Endothelial cell (in vitro differentiated cells): ENCODE measurements at regions not wholly inside any gene's neighbourhood (a gene's known extent, or its start where the extent isn't known, plus 50 kb on each side); places are given as distances from the start of the nearest gene placed in this dataset.

Source experiments
- DNase-seq: peaks from one replicate; pipeline ENCODE4 v3.0.0; 2021; ENCODE audit warnings: low spot score
- H3K27ac Mint-ChIP-seq: one replicate; pipeline ENCODE4 v1.8.0; 2021; ENCODE audit warnings: mixed read lengths, inconsistent platforms; ENCODE audit not compliant: unreplicated experiment
- H3K27me3 Mint-ChIP-seq: one replicate; pipeline ENCODE4 v1.8.0; 2021; ENCODE audit warnings: mild to moderate bottlenecking, moderate library complexity, mixed read lengths, inconsistent platforms; ENCODE audit not compliant: unreplicated experiment
- H3K36me3 Mint-ChIP-seq: one replicate; pipeline ENCODE4 v1.8.0; 2021; ENCODE audit warnings: mild to moderate bottlenecking, low read depth, mixed read lengths, inconsistent platforms; ENCODE audit not compliant: unreplicated experiment
- H3K4me1 Mint-ChIP-seq: one replicate; pipeline ENCODE4 v1.8.0; 2021; ENCODE audit warnings: mild to moderate bottlenecking, mixed read lengths, inconsistent platforms; ENCODE audit not compliant: unreplicated experiment
- H3K4me3 Mint-ChIP-seq: one replicate; pipeline ENCODE4 v1.8.0; 2021; ENCODE audit warnings: mild to moderate bottlenecking, mixed read lengths, inconsistent platforms; ENCODE audit not compliant: unreplicated experiment
- H3K9me3 Mint-ChIP-seq: one replicate; pipeline ENCODE4 v1.8.0; 2021; ENCODE audit warnings: mixed read lengths, inconsistent platforms; ENCODE audit not compliant: unreplicated experiment
- TF ChIP-seq, protein P1 (sequence below): fragments of 200-600 bp; sonication (generic); IDR thresholded peaks from one replicate; pipeline ENCODE4 v1.5.0; 2021; ENCODE audit warnings: antibody characterized with exemption; ENCODE audit not compliant: unreplicated experiment

DNA sequence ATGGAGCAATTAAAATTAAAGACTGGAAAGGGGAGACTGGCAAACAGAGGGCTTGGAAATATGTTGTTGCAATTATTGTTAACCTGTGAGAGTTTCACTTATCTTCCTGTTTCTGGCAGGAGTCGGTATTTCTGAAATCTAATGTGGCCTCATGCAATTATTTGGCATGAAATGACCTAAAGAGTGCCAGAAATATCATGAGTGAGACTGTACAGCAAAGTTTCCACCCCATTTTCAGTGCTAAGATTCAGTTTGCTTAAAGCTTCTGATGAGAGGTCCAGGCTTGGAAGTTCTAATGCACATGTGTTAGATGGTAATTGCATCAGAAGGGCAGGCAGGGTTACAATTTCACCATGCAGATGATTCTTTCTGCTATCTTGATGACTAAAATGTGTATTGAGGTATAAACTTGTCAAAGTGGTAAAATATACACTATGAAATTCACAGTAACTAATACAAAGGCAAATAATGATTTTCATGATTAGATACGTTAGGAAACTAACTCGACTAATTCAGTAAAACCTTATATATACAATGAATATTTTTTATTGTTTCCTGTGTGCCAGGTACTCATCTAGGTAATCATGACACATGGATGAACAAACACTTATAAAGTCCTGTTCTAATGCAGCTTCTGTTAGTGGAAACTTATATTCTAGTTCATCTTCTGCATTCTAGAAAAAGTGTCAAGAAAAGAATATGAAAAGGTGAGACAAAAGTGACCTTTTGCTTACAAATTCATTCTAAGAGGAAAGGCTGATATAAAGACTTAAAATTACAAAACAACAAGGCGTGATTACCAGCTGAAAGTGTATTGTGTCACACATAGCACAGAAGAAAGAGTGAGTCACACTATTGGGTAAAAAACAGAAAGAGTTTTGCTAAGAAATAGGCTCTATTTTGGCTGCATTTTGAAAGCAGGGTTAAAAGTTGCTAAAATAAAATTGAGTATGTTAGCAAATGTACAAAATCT, 533.4 kb upstream of the SEMA3D start:
- DNase-seq = no peak
- no peaks in the 10 kb centered on the region for H3K36me3 Mint-ChIP-seq
- H3K4me1 Mint-ChIP-seq = no peaks in the 10 kb centered on the region
- TF ChIP-seq, protein P1, sequence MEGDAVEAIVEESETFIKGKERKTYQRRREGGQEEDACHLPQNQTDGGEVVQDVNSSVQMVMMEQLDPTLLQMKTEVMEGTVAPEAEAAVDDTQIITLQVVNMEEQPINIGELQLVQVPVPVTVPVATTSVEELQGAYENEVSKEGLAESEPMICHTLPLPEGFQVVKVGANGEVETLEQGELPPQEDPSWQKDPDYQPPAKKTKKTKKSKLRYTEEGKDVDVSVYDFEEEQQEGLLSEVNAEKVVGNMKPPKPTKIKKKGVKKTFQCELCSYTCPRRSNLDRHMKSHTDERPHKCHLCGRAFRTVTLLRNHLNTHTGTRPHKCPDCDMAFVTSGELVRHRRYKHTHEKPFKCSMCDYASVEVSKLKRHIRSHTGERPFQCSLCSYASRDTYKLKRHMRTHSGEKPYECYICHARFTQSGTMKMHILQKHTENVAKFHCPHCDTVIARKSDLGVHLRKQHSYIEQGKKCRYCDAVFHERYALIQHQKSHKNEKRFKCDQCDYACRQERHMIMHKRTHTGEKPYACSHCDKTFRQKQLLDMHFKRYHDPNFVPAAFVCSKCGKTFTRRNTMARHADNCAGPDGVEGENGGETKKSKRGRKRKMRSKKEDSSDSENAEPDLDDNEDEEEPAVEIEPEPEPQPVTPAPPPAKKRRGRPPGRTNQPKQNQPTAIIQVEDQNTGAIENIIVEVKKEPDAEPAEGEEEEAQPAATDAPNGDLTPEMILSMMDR = no peak
- H3K27me3 Mint-ChIP-seq = peaks cover 2% of the 10 kb centered on the region
- H3K9me3 Mint-ChIP-seq = no peaks in the 10 kb centered on the region
- H3K27ac Mint-ChIP-seq = no peak overlapping the region
- no peak overlapping the region for H3K4me3 Mint-ChIP-seq

DNA sequence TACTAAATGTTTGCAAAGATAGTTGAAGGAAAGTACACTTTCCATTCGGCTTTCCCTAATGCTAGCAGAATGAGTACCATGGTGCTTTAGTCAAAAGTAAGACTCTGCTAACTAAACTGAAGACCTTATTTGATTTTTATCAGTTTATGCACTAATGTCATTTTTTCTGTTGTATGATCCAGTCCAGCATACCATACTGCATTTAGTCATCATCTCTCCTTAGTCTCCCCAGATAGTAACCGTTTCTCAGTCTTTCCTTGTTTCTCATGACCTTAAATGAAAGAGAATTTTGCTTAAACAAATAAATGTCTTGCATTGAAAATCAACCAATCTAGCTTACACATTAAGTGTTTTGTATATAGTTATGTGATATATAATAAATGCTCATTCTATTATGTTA, 529.5 kb upstream of the SEMA3D start:
- DNase-seq = no peak
- Mint-ChIP-seq H3K27ac (no peak overlapping the region), H3K9me3 (no peaks in the 10 kb centered on the region), H3K4me3 (no peak overlapping the region), H3K4me1 (no peaks in the 10 kb centered on the region), H3K36me3 (no peaks in the 10 kb centered on the region), H3K27me3 (peaks cover 2% of the 10 kb centered on the region)
- TF ChIP-seq, protein P1 = no peak

DNA sequence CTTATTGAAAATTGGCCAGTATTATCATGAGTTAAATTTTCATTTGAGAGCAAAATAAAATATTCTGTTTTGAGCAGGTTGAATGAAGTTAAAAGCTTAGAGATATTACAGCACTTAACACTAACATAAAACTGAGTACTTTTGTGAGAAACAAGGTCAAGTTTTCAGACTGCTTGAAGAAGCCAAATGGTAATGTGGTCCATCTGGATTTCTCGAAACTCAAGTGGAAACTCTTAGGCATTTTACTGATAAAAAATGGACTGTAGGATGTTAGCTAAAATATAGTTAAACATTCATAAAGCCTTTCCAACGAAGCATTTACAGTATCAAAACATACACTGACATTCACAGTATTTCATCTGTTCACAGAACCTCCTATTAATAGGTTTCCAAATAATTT, 528.1 kb upstream of the SEMA3D start:
- Mint-ChIP-seq H3K9me3 (no peaks in the 10 kb centered on the region), H3K4me1 (no peaks in the 10 kb centered on the region), H3K4me3 (no peak overlapping the region), H3K27ac (no peak overlapping the region), H3K36me3 (no peaks in the 10 kb centered on the region), H3K27me3 (peaks cover 2% of the 10 kb centered on the region)
- TF ChIP-seq, protein P1 = no peak
- DNase-seq = no peak

DNA sequence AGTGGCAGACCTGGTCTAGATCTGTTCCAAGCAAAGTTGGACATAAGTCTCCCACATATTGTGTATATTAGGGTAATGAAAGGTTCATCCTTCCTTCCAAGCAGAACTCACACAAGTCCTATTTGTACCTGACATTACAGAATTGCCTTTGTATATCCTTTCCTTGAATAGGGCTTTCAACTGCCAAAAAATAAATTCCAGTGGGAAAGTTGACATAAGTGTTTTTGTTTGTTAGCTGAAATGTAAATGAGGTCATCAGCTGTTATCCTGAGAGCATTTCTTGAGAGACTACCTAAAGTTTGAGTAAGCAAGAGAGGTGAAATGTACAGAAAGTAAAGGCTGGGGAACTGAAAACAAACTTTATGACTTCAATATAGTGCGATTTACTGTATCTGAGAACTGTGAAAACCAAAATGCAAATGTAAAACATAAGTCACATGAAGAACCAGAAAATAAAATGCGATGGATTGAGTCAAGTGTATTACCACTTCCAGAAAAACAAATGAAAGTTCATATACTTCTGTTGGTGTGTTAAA, 527.3 kb upstream of the SEMA3D start:
- no peaks in the 10 kb centered on the region for H3K9me3 Mint-ChIP-seq
- H3K36me3 Mint-ChIP-seq = no peaks in the 10 kb centered on the region
- H3K27ac Mint-ChIP-seq = no peak overlapping the region
- TF ChIP-seq, protein P1 = no peak
- no peak for DNase-seq
- peaks cover 2% of the 10 kb centered on the region for H3K27me3 Mint-ChIP-seq
- H3K4me1 Mint-ChIP-seq = no peaks in the 10 kb centered on the region
- no peak overlapping the region for H3K4me3 Mint-ChIP-seq

DNA sequence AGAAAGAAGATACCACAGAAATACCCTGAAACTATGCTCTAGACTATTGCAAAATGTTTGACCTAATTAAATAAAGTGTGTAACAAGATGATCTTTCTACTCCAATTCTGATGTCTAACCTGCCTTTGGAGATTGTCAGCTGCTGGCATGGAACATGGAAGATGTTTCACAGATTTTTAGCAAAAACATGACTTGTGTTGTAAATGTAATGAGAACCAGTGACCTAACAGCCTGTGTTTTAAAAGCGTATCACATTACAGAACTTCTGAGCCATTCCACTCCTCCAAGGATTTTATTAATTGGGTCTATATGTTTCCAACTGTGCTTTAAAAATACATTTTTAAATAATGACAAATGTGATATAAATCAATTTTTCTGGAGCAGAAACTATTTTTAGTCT, 526.3 kb upstream of the SEMA3D start:
- H3K4me1 Mint-ChIP-seq = no peaks in the 10 kb centered on the region
- TF ChIP-seq, protein P1 = no peak
- H3K4me3 Mint-ChIP-seq = no peak overlapping the region

More for the DNA sequence above, 526.3 kb upstream of the SEMA3D start:
- H3K27ac Mint-ChIP-seq = no peak overlapping the region
- peaks cover 2% of the 10 kb centered on the region for H3K27me3 Mint-ChIP-seq
- H3K9me3 Mint-ChIP-seq = no peaks in the 10 kb centered on the region
- DNase-seq = no peak
- H3K36me3 Mint-ChIP-seq = no peaks in the 10 kb centered on the region
